K562 (cell line): ENCODE measurements at regions not wholly inside any gene's neighbourhood (a gene's known extent, or its start where the extent isn't known, plus 50 kb on each side); places are given as distances from the start of the nearest gene placed in this dataset.
A peak's percentile ranks its signal among the peaks of the same experiment; 100 is the strongest.

ENCODE experiments used
- ATAC-seq: fragments of 200-7000 bp; cut with Tn5 transposase; 3 replicates; pipeline ENCODE4 v1.9.1; 2020; ENCODE audit warnings: moderate library complexity
- BruUV-seq: library from RNA; stranded (reverse); fragments of 400-500 nt; replicated peaks from 2 replicates; lab custom pipeline; 2021; lab: Mats Ljungman, UMichigan
- CTCF ChIA-PET: fragments of 300-600 bp; formaldehyde crosslinking; extraction: SDS; loops from one replicate; lab custom pipeline; 2021; ENCODE audit warnings: low intra/inter-chr PET ratio; lab: Yijun Ruan, JAX
- POLR2A ChIA-PET: fragments of 300-600, 350-650 bp; sonication (Branson Sonifier 250); formaldehyde crosslinking; extraction: SDS; loops from one replicate; lab custom pipeline; 2021; ENCODE audit warnings: antibody characterized with exemption, inconsistent platforms; lab: Yijun Ruan, JAX
- DNase-seq, 4 experiments: peaks; one replicate each; pipeline versions ENCODE4 v3.0.0 to v3.0.0-alpha.2; 2011 to 2018; ENCODE audit warnings: low spot score in 3 of 4, mixed read lengths in 3 of 4; ENCODE audit errors: extremely low read depth in 1 of 4
- FAIRE-seq: peaks from 2 replicates; lab custom pipeline; 2011; peaks lifted over from hg19 to GRCh38; lab: Jason Lieb, UNC
- H2AFZ ChIP-seq: 2 replicates; pipeline ENCODE4 v1.6.0; 2011; ENCODE audit warnings: low read depth, low read length, control low read depth, inconsistent platforms
- H3K27ac ChIP-seq: fragments of 200-600 bp; 3 replicates; pipeline ENCODE4 v1.8.0; 2011; ENCODE audit warnings: low read depth, mild to moderate bottlenecking, control low read depth, inconsistent platforms, low read length, moderate library complexity, mixed read lengths; ENCODE audit errors: extremely low read depth
- H3K27me3 ChIP-seq, 2 experiments: fragments of 300-600 bp in 1 of 2; 2 replicates in 1 of 2; 3 replicates in 1 of 2; pipeline versions ENCODE4 v1.6.0 to v1.8.0; 2011; ENCODE audit warnings: inconsistent platforms in 2 of 2, low read length in 2 of 2, mild to moderate bottlenecking in 1 of 2, mixed read lengths in 1 of 2, moderate library complexity in 1 of 2; ENCODE audit not compliant: control insufficient read depth in 2 of 2, insufficient read depth in 2 of 2
- H3K36me3 ChIP-seq: fragments of 300-600 bp; 3 replicates; pipeline ENCODE4 v1.8.0; 2011; ENCODE audit warnings: mild to moderate bottlenecking, low read length, inconsistent platforms; ENCODE audit not compliant: control insufficient read depth, insufficient read depth
- H3K4me1 ChIP-seq, 2 experiments: fragments of 200-600 bp in 1 of 2; replicated peaks in 1 of 2; 2 replicates in 1 of 2; 3 replicates in 1 of 2; pipeline versions ENCODE4 v1.5.1 to v1.8.0; 2011; ENCODE audit warnings: inconsistent platforms in 2 of 2, low read length in 2 of 2, mild to moderate bottlenecking in 1 of 2, mixed read lengths in 1 of 2, moderate library complexity in 1 of 2; ENCODE audit not compliant: control insufficient read depth in 2 of 2, insufficient read depth in 2 of 2
- H3K4me2 ChIP-seq: 2 replicates; pipeline ENCODE4 v1.6.1; 2011; ENCODE audit warnings: low read length, control low read depth, inconsistent platforms, mixed read lengths; ENCODE audit not compliant: insufficient read depth
- H3K4me3 ChIP-seq: fragments of 200-600 bp; sonication (generic), shearing (Covaris generic); 2 replicates; pipeline ENCODE4 v1.5.1; 2016; ENCODE audit warnings: control low read depth, inconsistent platforms
- H3K79me2 ChIP-seq: fragments of 200-600 bp; 3 replicates; pipeline ENCODE4 v1.8.0; 2011; ENCODE audit warnings: low read length, inconsistent platforms; ENCODE audit not compliant: control insufficient read depth, insufficient read depth
- H3K9ac ChIP-seq, 2 experiments: 2 replicates each; pipeline versions ENCODE4 v1.6.0 to v1.6.1; 2011; ENCODE audit warnings: low read depth in 2 of 2, low read length in 2 of 2, control low read depth in 1 of 2, inconsistent platforms in 1 of 2, mild to moderate bottlenecking in 1 of 2, mixed read lengths in 1 of 2; ENCODE audit not compliant: insufficient read depth in 1 of 2
- H3K9me1 ChIP-seq: one replicate; pipeline ENCODE4 v1.6.0; 2011; ENCODE audit warnings: inconsistent platforms, mild to moderate bottlenecking, low read length, moderate library complexity; ENCODE audit not compliant: control insufficient read depth, insufficient read depth
- H3K9me3 ChIP-seq: replicated peaks from 2 replicates; pipeline ENCODE4 v1.5.1; 2011; ENCODE audit warnings: low read depth, low read length, inconsistent platforms; ENCODE audit not compliant: control insufficient read depth, insufficient read depth
- H4K20me1 ChIP-seq: replicated peaks from 2 replicates; pipeline ENCODE4 v1.6.1; 2011; ENCODE audit warnings: low read length, inconsistent platforms, mixed read lengths; ENCODE audit not compliant: control insufficient read depth, insufficient read depth
- ARID1B ChIP-seq: fragments of 450-650 bp; IDR thresholded peaks from 2 replicates; pipeline ENCODE4 v1.6.1; 2016; ENCODE audit warnings: antibody characterized with exemption, mild to moderate bottlenecking, inconsistent platforms
- CBFA2T2 ChIP-seq: fragments of 450-650 bp; conservative IDR thresholded peaks from 2 replicates; pipeline ENCODE4 v1.6.1; 2017; ENCODE audit warnings: mild to moderate bottlenecking
- ERF ChIP-seq: fragments of 450-650 bp; formaldehyde crosslinking; IDR thresholded peaks from 2 replicates; pipeline ENCODE4 v1.4.0; 2020; ENCODE audit warnings: mild to moderate bottlenecking, mixed read lengths
- RAD51 ChIP-seq: fragments of 450-650 bp; IDR thresholded peaks from 2 replicates; pipeline ENCODE4 v1.7.1; 2016; ENCODE audit warnings: low read depth, mild to moderate bottlenecking, borderline replicate concordance
- SIN3A ChIP-seq, 2 experiments: fragments of 150-350 bp in 1 of 2; IDR thresholded peaks; 2 replicates each; pipeline ENCODE4 v1.6.1; 2011 to 2016; ENCODE audit warnings: borderline replicate concordance in 2 of 2, low read depth in 2 of 2, low read length in 2 of 2, mild to moderate bottlenecking in 2 of 2, moderate library complexity in 2 of 2; ENCODE audit not compliant: control insufficient read depth in 1 of 2
- TBL1XR1 ChIP-seq, 2 experiments: IDR thresholded peaks; 2 replicates each; pipeline ENCODE4 v1.6.1; 2012; ENCODE audit warnings: improper control_type of control experiment in 2 of 2, low read length in 2 of 2, mild to moderate bottlenecking in 1 of 2
- ZFX ChIP-seq: sonication (generic); formaldehyde crosslinking; IDR thresholded peaks from 2 replicates; pipeline ENCODE4 v1.8.0; 2022; ENCODE audit warnings: mild to moderate bottlenecking, missing genetic modification reagents, moderate library complexity
- WGBS: fragments of 100-300 bp; shearing (Covaris generic); methylation state at CpG from one replicate; pipeline ENCODE4 v1.1.6; 2016; ENCODE audit warnings: low coverage, mixed read lengths; ENCODE audit not compliant: insufficient coverage; ENCODE audit errors: missing lambda C conversion rate; 5-methylcytosine and 5-hydroxymethylcytosine counted together
- in situ Hi-C: fragments of 300-500 bp; cut with MboI; formaldehyde crosslinking; loops from 4 replicates; pipeline ENCODE4 v1.15.0; 2018; ENCODE audit warnings: inconsistent platforms, mixed read lengths
- intact Hi-C: fragments of 100-400 bp; cut with micrococcal nuclease; formaldehyde crosslinking; loops from 2 replicates; pipeline ENCODE4 v1.14.2; 2022
- TF ChIP-seq, protein P1 (sequence below): sonication (generic); formaldehyde crosslinking; IDR thresholded peaks from 2 replicates; pipeline ENCODE4 v1.8.0; 2022; ENCODE audit warnings: mild to moderate bottlenecking, low read depth, missing genetic modification reagents
- TF ChIP-seq, protein P2 (sequence below): sonication (generic); formaldehyde crosslinking; IDR thresholded peaks from 2 replicates; pipeline ENCODE4 v1.5.0; 2020; ENCODE audit warnings: missing genetic modification reagents
- TF ChIP-seq, protein P3 (sequence below): sonication (generic); formaldehyde crosslinking; IDR thresholded peaks from 2 replicates; pipeline ENCODE4 v1.9.0; 2022; ENCODE audit warnings: mild to moderate bottlenecking, missing genetic modification reagents

DNA sequence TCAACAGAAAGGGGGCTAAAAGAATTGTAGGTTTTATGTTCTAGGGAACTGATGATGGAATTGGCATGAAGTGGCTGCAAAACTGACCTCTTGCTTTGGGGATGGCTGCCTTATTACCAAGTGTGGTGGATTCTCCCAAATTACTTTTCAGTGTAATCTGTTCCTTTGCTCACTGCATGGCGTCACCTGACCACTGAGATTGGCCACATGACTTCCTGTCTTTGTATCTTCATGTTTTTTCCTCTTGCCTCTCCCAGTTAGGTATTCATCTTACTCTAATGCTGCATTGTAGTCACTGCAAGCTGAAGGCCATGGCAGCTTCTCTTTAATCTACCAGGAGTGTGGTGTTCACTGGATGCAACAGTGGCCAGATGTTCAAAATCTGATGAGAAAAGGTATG, 257.7 kb upstream of the TNP1 start:
- no peak for ATAC-seq
- no peak for DNase-seq
- CTCF ChIA-PET: no interaction called here
- BruUV-seq: no TSS peak
- in situ Hi-C loops (no loop called here), intact Hi-C loops (no loop called here)
- Histone ChIP-seq H3K4me3 (no peak overlapping the region), H3K9me1 (no peaks in the 10 kb centered on the region), H3K36me3 (no peaks in the 10 kb centered on the region), H3K79me2 (no peaks in the 10 kb centered on the region), H3K4me2 (no peak overlapping the region), H4K20me1 (no peaks in the 10 kb centered on the region), H2AFZ (0 out of 2 replicates have a peak overlapping the region, but pooled peaks have one; percentile 49), H3K27ac (no peak overlapping the region), H3K4me1 (peaks cover 0 to 4% of the 10 kb centered on the region in 2 experiments; a peak in 2 of 5 replicates), H3K27me3 (no peaks in the 10 kb centered on the region), H3K9ac (no peak overlapping the region), H3K9me3 (no peaks in the 10 kb centered on the region)
- 0% methylated on average over 1 of the region's 1 CpG for WGBS
- FAIRE-seq: no peak
- POLR2A ChIA-PET: no interaction called here
- TF ChIP-seq SIN3A (IDR thresholded peaks at IDR 0.05; ENCODE audit: borderline replicate concordance in 2 of 2, control insufficient read depth in 1 of 2, low read depth in 2 of 2, low read length in 2 of 2): no peak
- TF ChIP-seq CBFA2T2: 0 out of 2 replicates have a peak, but pooled peaks have one; percentile 10
- TF ChIP-seq, protein P1, sequence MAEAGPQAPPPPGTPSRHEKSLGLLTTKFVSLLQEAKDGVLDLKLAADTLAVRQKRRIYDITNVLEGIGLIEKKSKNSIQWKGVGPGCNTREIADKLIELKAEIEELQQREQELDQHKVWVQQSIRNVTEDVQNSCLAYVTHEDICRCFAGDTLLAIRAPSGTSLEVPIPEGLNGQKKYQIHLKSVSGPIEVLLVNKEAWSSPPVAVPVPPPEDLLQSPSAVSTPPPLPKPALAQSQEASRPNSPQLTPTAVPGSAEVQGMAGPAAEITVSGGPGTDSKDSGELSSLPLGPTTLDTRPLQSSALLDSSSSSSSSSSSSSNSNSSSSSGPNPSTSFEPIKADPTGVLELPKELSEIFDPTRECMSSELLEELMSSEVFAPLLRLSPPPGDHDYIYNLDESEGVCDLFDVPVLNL (CRISPR knock-in tag): no peak
- TF ChIP-seq, protein P2, sequence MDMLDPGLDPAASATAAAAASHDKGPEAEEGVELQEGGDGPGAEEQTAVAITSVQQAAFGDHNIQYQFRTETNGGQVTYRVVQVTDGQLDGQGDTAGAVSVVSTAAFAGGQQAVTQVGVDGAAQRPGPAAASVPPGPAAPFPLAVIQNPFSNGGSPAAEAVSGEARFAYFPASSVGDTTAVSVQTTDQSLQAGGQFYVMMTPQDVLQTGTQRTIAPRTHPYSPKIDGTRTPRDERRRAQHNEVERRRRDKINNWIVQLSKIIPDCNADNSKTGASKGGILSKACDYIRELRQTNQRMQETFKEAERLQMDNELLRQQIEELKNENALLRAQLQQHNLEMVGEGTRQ (CRISPR knock-in tag): peak; percentile 64
- TF ChIP-seq ZFX (CRISPR knock-in tag): no peak
- TF ChIP-seq ARID1B: no peak
- peak; percentile 71 for TF ChIP-seq RAD51
- TF ChIP-seq, protein P3, sequence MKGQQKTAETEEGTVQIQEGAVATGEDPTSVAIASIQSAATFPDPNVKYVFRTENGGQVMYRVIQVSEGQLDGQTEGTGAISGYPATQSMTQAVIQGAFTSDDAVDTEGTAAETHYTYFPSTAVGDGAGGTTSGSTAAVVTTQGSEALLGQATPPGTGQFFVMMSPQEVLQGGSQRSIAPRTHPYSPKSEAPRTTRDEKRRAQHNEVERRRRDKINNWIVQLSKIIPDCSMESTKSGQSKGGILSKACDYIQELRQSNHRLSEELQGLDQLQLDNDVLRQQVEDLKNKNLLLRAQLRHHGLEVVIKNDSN (CRISPR knock-in tag): 0 out of 2 replicates have a peak, but pooled peaks have one; percentile 24
- no peak for TF ChIP-seq ERF (CRISPR knock-in tag)
- TF ChIP-seq TBL1XR1 (IDR thresholded peaks at IDR 0.05; ENCODE audit: low read length in 2 of 2): no peak
